ENCODE measurements at regions not wholly inside any gene's neighbourhood (a gene's known extent, or its start where the extent isn't known, plus 50 kb on each side); places are given as distances from the start of the nearest gene placed in this dataset.

- Histone ChIP-seq H4K5ac (ENCODE audit: insufficient read length, low read depth, low read length) (no peak overlapping the region), H3K36me3 (ENCODE audit: control insufficient read depth in 2 of 4, insufficient read depth in 4 of 4, low read length in 3 of 4) (no peaks in the 10 kb centered on the region), H4K20me1 (replicated peaks in 1 of 2; ENCODE audit: control insufficient read depth in 1 of 2, insufficient read depth in 2 of 2, low read length in 2 of 2) (no peaks in the 10 kb centered on the region), H3K23ac (ENCODE audit: insufficient read length) (no peak overlapping the region), H3K4me3 (ENCODE audit: extremely low read depth in 1 of 4, insufficient read depth in 2 of 4, low read depth in 3 of 4, low read length in 4 of 4) (no peak overlapping the region), H3K4me1 (replicated peaks in 1 of 4; ENCODE audit: control insufficient read depth in 3 of 4, insufficient read depth in 4 of 4, low read length in 3 of 4) (peaks cover 0 to 2% (median 0%) of the 10 kb centered on the region in 4 experiments; a peak in 2 of 7 replicates), H2BK120ac (replicated peaks; ENCODE audit: low read depth, low read length) (no peak overlapping the region), H2AFZ (ENCODE audit: low read length) (no peak overlapping the region), H3K4me2 (ENCODE audit: insufficient read depth in 1 of 2, low read depth in 2 of 2, low read length in 2 of 2) (no peak overlapping the region), H3K79me2 (ENCODE audit: control insufficient read depth in 1 of 2, insufficient read depth in 2 of 2, low read length in 2 of 2) (no peaks in the 10 kb centered on the region), H3K9me3 (ENCODE audit: insufficient read depth in 2 of 2, low read depth in 1 of 2, low read length in 1 of 2) (no peaks in the 10 kb centered on the region), H2BK15ac (ENCODE audit: low read length) (no peak overlapping the region), H2BK20ac (ENCODE audit: low read length) (no peak overlapping the region), H3K4ac (replicated peaks; ENCODE audit: insufficient read length, low read depth, low read length) (no peak overlapping the region), H3K18ac (ENCODE audit: extremely low read depth, low read length) (no peak overlapping the region), H3K79me1 (ENCODE audit: low read depth, low read length) (no peaks in the 10 kb centered on the region), H4K8ac (ENCODE audit: extremely low read depth, insufficient read depth, low read length) (no peak overlapping the region), H3K27me3 (replicated peaks in 1 of 4; ENCODE audit: control insufficient read depth in 3 of 4, extremely low read depth in 1 of 4, insufficient read depth in 3 of 4, low read length in 3 of 4) (no peaks in the 10 kb centered on the region), H2AK5ac (ENCODE audit: low read depth, low read length) (no peak overlapping the region), H2BK12ac (ENCODE audit: low read depth, low read length) (no peak overlapping the region), H2BK5ac (ENCODE audit: low read depth, low read length) (no peak overlapping the region), H3K14ac (ENCODE audit: insufficient read length) (no peak overlapping the region), H3K23me2 (ENCODE audit: low read depth, low read length) (no peaks in the 10 kb centered on the region), H3K9ac (replicated peaks in 1 of 4; ENCODE audit: extremely low read depth in 1 of 4, low read depth in 3 of 4, low read length in 3 of 4) (no peak overlapping the region), H3K27ac (ENCODE audit: low read depth, low read length) (no peak overlapping the region), H3K56ac (replicated peaks; ENCODE audit: insufficient read length, low read depth, low read length) (no peak overlapping the region), H4K91ac (replicated peaks; ENCODE audit: insufficient read length, low read length) (no peak overlapping the region)
- ChIA-PET POLR2A (ENCODE audit: partially characterized antibody) (interaction anchor here (1.1 kb wide), 1 partner anchor 10 kb away, joined by 3 read pairs; no protein-coding TSS in a partner anchor), CTCF (ENCODE audit: partially characterized antibody) (interaction anchor here (0.6 kb wide), 1 partner anchor 100 kb away, joined by 5 read pairs; no protein-coding TSS in a partner anchor)
- no peak for FAIRE-seq
- DNase-seq (ENCODE audit: low read depth in 1 of 2, low spot score in 2 of 2): no peak
- TF ChIP-seq JUND (IDR thresholded peaks at IDR 0.05; ENCODE audit: low read length) (no peak), CHD7 (IDR thresholded peaks at IDR 0.05; ENCODE audit: insufficient replicate concordance, low read length) (no peak)
Observed at GRCh38 chr7:28267012-28267411, 86.4 kb upstream of the JAZF1 start.

Measured in H1 (cell line).